Ovary (tissue), 3 donors: ENCODE measurements at regions not wholly inside any gene's neighbourhood (a gene's known extent, or its start where the extent isn't known, plus 50 kb on each side); places are given as distances from the start of the nearest gene placed in this dataset.

ENCODE experiments used
- CTCF ChIP-seq, 3 donors: fragments of 450-650 bp in 2 of 3; fragments of 200-600 bp in 1 of 3; IDR thresholded peaks; one replicate each; pipeline versions ENCODE4 v1.5.1 to v1.8.0; 2016 to 2022; ENCODE audit warnings: antibody characterized with exemption in 3 of 3, mild to moderate bottlenecking in 1 of 3
- EP300 ChIP-seq: sonication (generic); formaldehyde crosslinking; IDR thresholded peaks from one replicate; pipeline ENCODE4 v1.6.1; 2017; ENCODE audit warnings: antibody characterized with exemption
- POLR2A ChIP-seq: fragments of 450-650 bp; IDR thresholded peaks from one replicate; pipeline ENCODE4 v1.6.1; 2017; ENCODE audit warnings: antibody characterized with exemption, mild to moderate bottlenecking, moderate library complexity
- donor health status: DM: no; HTN: no; CAD: no.

- TF ChIP-seq CTCF (IDR thresholded peaks at IDR 0.05) (no peak), EP300 (no peak), POLR2A (no peak)
Observed at GRCh38 chr18:27824841-27825681, 351.9 kb downstream of the CDH2 start.
